ENCODE measurements at regions not wholly inside any gene's neighbourhood (a gene's known extent, or its start where the extent isn't known, plus 50 kb on each side); places are given as distances from the start of the nearest gene placed in this dataset.

DNA sequence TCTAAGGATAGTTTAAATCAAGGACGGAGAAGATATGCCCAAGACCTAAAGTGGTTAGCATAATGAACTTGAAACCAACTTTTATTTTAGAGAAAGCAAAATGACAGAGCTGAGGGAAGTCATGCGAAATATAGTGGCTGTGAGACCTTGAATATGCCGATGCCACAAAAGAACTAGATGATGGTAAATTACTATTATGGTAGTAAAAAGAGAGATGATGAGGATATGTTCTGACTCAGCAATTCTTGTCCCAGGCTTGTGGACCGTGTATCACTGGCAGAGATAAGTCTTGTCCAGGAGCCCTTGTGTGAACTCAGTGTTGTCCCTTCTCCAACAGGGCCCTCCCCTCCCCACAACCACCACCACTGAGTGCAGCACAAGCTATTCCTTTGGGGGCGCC, 1605.6 kb upstream of the TENM3 start:
- Histone ChIP-seq H3K27ac (ENCODE audit: low read depth, low read length) (no peak overlapping the region), H3K9me2 (ENCODE audit: insufficient read depth) (no peaks in the 10 kb centered on the region), H3K9ac (ENCODE audit: low read length) (no peak overlapping the region), H3K9me3 (ENCODE audit: control insufficient read depth in 1 of 2, insufficient read depth in 1 of 2, low read depth in 1 of 2, low read length in 2 of 2) (no peaks in the 10 kb centered on the region), H3K36me3 (ENCODE audit: control insufficient read depth in 1 of 2, insufficient read depth in 2 of 2, low read length in 2 of 2) (no peaks in the 10 kb centered on the region), H4K20me1 (ENCODE audit: insufficient read depth) (no peaks in the 10 kb centered on the region), H3K4me2 (ENCODE audit: low read length) (no peak overlapping the region), H2AFZ (ENCODE audit: low read depth, low read length, poor library complexity, severe bottlenecking) (no peak overlapping the region), H3K4me1 (ENCODE audit: control insufficient read depth in 1 of 2, insufficient read depth in 2 of 2, low read length in 2 of 2) (no peaks in the 10 kb centered on the region), H3K27me3 (ENCODE audit: insufficient read depth, low read length) (no peaks in the 10 kb centered on the region), H3K4me3 (replicated peaks in 1 of 2; ENCODE audit: low read depth in 1 of 2, low read length in 2 of 2) (no peak overlapping the region), H3K79me2 (ENCODE audit: insufficient read depth, low read length) (no peaks in the 10 kb centered on the region)
- TF ChIP-seq RAD21 (IDR thresholded peaks at IDR 0.05; ENCODE audit: low read depth) (no peak), ZBTB33 (IDR thresholded peaks at IDR 0.05; ENCODE audit: extremely low read depth, insufficient replicate concordance, low read length) (no peak), EGR1 (IDR thresholded peaks at IDR 0.05; ENCODE audit: low read depth) (no peak), JUND (IDR thresholded peaks at IDR 0.05) (no peak), ZNF274 (IDR thresholded peaks at IDR 0.05; ENCODE audit: low read depth, low read length) (no peak), YY1 (IDR thresholded peaks at IDR 0.05; ENCODE audit: extremely low read depth, insufficient replicate concordance, low read depth, low read length) (no peak), SP1 (IDR thresholded peaks at IDR 0.05; ENCODE audit: low read depth) (no peak), CTCF (IDR thresholded peaks at IDR 0.05 in 2 of 3, conservative IDR thresholded peaks at IDR 0.05 in 1 of 3; ENCODE audit: borderline replicate concordance in 1 of 3, insufficient read depth in 1 of 3, low read depth in 2 of 3, low read length in 2 of 3) (no peak), MAX (IDR thresholded peaks at IDR 0.05) (no peak), POLR2AphosphoS5 (IDR thresholded peaks at IDR 0.05; ENCODE audit: low read depth, low read length) (no peak), SRF (IDR thresholded peaks at IDR 0.05; ENCODE audit: low read depth) (no peak)
- TF ChIP-seq, protein P1, sequence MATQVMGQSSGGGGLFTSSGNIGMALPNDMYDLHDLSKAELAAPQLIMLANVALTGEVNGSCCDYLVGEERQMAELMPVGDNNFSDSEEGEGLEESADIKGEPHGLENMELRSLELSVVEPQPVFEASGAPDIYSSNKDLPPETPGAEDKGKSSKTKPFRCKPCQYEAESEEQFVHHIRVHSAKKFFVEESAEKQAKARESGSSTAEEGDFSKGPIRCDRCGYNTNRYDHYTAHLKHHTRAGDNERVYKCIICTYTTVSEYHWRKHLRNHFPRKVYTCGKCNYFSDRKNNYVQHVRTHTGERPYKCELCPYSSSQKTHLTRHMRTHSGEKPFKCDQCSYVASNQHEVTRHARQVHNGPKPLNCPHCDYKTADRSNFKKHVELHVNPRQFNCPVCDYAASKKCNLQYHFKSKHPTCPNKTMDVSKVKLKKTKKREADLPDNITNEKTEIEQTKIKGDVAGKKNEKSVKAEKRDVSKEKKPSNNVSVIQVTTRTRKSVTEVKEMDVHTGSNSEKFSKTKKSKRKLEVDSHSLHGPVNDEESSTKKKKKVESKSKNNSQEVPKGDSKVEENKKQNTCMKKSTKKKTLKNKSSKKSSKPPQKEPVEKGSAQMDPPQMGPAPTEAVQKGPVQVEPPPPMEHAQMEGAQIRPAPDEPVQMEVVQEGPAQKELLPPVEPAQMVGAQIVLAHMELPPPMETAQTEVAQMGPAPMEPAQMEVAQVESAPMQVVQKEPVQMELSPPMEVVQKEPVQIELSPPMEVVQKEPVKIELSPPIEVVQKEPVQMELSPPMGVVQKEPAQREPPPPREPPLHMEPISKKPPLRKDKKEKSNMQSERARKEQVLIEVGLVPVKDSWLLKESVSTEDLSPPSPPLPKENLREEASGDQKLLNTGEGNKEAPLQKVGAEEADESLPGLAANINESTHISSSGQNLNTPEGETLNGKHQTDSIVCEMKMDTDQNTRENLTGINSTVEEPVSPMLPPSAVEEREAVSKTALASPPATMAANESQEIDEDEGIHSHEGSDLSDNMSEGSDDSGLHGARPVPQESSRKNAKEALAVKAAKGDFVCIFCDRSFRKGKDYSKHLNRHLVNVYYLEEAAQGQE (IDR thresholded peaks at IDR 0.05; ENCODE audit: low read depth) = no peak
- no TSS peak for BruUV-seq (replicated peaks)
- ChIA-PET CTCF (no interaction called here), RAD21 (ENCODE audit: low non-redundant PET in 1 of 2, low total read pairs in 2 of 2, uncharacterized antibody in 2 of 2, unreplicated experiment in 2 of 2) (no interaction called here), POLR2A (no interaction called here)
- DNase-seq (ENCODE audit: low read depth, low spot score) (no peak), ATAC-seq (no peak)
- intact Hi-C loops (cut with micrococcal nuclease) = no loop called here

Data from HCT116 (cell line).